GM18907 (cell line): ENCODE measurements at regions not wholly inside any gene's neighbourhood (a gene's known extent, or its start where the extent isn't known, plus 50 kb on each side); places are given as distances from the start of the nearest gene placed in this dataset.
A peak's percentile ranks its signal among the peaks of the same experiment; 100 is the strongest.

Source experiments
- ATAC-seq: cut with Tn5 transposase; IDR thresholded peaks from one replicate; pipeline ENCODE4 v1.9.1; 2021; ENCODE audit warnings: mild to moderate bottlenecking, moderate library complexity; ENCODE audit not compliant: unreplicated experiment

GRCh38 chr1:42096554-42096953 is 56.7 kb upstream of the GUCA2B start:
- ATAC-seq, result no peak

DNA sequence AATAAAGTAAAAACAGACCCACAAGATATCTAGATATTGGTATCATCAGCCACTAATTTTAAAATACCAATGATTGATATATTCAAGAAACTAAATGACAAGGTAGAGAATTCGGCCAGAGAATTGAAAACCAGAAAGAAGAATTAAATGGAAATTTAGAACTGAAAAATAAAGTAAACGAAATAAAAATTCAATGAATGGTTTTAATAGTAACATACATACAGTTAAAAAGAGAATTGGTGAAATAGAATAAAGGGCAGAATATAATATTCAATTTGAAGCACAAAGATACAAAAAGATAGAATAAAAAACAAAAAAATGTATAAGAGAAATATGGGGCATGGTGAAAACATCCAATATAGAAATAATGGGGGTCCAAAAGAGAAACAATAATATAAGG is 64.0 kb upstream of the GUCA2B start:
- ATAC-seq, result no peak

GRCh38 chr1:42086146-42086545 is 67.1 kb upstream of the GUCA2B start:
- ATAC-seq, result no peak

DNA sequence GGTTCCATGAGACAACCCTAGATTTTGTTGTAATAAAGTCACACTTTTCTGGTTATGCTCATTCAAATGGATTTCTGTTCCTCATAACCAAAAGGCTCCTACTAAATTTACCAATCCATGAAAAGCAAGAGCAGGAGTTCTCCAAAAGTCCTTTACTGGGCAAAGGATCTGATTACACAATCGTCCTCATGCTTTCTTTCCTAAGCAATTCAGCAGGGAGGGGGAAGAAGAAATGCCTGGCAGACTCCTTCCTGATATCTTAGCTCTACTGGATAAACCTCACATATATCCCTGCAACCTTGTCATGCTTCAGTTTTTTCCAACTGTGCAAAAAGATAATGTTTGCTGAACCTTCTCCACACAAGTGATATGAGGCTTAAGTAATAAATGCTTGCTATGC is 67.6 kb upstream of the GUCA2B start:
- ATAC-seq, result no peak

GRCh38 chr1:42081475-42081874 is 71.7 kb upstream of the GUCA2B start:
- ATAC-seq, result no peak

GRCh38 chr1:42075179-42075578 is 78.0 kb upstream of the GUCA2B start:
- no peak for ATAC-seq

DNA sequence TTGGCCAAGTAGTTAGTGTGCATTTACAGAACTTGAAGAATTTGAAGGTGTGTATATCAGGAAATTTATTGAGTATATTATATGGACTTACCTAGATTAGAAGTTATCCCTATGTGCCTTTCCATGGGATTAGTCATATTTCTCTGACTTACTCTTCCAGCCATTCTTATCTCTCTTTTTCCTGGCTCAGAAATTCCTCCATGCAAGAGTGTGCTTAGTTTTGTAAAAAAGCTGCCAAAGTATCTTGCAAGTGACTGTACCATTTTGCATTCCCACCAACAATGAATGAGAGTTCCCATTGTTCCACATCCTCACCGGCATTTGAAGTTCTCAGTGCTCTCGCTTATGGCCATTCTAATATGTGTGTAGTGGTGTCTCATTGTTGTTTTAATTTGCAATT is 82.2 kb upstream of the GUCA2B start:
- ATAC-seq, result no peak

DNA sequence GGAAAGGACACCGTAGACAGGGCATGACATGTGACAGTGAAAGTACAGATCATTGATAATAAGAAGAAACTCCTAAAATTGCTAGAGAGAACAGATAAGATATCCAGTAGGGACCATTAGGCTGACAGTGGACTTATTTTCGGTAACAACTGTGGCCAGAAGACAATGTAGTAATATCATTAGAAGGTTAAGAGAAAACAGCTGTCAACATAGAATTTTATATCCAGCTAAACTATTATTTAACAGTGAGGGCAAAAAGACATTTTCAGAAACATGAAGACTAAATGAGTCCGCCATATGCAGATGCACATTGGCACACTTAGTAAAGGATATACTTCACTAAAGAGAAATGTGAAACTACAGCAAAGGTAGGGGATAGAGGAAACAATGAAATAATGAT is 95.4 kb upstream of the GUCA2B start:
- no peak for ATAC-seq

GRCh38 chr1:42056460-42056859 is 96.8 kb upstream of the GUCA2B start:
- no peak for ATAC-seq

DNA sequence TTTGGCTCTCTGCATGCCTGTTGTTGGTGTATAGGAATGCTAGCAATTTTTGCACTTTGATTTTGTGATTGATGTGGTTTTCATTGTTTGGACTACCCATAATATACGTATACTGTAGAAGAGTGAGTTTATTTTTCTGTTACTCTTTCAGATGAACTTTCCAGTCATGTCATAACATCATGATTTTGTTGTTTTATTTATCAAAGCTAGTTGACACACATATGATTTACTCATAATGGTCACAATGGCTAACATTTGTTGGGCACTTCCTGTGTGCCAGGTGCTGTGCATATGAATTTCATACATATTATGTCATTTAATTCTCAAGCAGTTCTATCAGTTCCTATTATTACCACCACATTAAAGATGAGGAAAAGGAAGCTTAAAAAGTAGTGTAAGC is 98.1 kb upstream of the GUCA2B start:
- ATAC-seq, result no peak

DNA sequence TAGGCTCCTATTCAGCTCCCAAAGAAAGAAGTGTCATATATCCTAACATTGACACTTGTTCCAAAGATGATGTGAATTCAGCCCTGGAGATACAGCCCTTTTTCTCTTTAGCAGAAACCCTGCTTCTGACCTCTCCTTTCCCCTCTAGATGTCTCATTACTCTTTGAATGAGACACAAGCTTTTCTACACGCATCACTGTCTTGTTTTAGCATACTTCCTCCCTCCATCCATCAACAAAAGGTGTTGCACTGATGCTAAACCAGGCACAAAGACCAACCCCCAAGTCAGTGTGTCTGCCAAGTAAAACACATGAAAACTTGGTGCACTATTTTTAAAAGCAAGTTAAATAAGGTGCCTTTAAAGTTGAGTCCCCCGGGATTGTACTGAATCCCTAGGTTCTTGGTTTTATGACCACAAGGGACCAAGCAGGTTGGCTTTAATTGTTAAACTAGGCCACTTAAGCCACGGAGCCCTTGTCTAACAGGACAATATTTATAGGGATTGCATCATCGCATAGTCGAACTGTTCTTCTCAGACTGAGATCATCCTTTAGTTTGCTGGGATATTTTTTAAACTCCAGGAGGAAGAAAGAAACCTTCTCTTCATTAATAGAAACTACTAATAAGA is 101.0 kb upstream of the GUCA2B start:
- ATAC-seq, result no peak

DNA sequence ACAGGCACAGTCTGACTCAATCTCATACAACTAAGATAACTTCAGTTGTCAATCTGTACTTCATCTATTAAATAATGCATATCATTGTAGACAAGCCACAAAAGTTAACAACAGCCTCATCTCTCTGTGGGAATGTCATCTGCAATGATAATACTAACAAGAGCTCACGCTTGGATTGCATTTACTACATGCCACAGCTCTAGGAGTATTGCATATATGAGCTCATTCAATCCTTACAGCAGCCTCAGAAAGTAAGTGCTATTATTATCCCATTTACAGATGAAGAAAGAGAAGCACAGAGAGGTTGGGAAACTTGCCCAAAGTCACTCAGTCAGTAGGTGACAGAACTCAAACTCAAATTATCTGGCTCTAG is 105.7 kb upstream of the GUCA2B start:
- ATAC-seq, result no peak

DNA sequence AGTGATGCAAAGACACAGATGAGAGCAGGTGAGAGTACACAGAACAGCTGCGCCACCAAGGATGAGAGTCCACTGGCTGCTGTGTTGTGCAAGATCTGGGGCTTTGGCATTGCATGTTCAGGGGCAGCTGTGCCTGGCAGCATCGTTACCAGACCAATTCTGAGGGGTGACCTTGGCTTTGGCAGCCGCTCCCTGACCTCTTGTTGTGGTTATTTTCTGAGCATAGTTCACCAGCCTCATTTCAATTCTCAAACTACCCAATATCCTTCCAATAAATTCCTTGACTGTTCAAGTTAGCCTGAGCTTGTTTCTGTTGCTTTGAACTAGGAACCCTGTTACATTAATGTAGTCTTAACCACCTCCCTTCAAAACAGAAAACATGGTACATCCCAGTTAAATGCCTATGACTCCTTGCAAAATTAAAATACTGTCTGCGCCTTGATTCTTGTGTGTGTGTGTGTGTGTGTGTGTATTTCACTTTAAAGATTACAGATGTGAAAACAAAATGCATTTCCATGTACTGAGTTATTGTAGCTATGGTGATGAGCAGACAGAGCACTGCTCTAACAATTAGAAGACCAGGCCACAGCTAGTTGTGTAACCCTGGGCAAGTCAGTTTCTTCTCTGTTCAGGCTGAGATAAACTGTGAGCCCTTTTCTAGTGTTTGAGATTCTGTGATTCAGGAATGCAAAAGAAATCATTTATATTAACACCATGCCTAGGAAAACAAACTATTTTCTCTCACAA is 106.3 kb upstream of the GUCA2B start:
- no peak for ATAC-seq

DNA sequence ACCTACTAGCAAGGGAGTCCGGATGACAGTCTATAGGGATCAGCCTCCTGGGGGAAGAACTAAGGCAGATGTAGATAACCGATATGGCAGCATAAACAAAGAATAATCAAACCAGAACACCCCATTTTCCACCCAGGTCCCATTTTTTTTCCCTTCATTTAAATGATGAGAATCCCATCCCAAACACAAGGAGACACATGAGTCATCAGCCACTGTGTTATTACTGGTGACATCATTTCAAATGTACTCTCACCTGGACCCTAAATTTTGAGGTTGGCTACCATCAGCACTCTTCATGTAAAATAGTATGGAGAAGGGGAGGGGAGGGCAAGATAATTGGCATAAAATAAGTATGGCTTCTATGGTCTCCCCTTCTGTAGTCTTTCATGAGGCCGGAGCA is 108.9 kb upstream of the GUCA2B start:
- no peak for ATAC-seq

GRCh38 chr1:42043811-42044210 is 109.4 kb upstream of the GUCA2B start:
- ATAC-seq, result no peak

GRCh38 chr1:42043182-42043581 is 110.0 kb upstream of the GUCA2B start:
- no peak for ATAC-seq

DNA sequence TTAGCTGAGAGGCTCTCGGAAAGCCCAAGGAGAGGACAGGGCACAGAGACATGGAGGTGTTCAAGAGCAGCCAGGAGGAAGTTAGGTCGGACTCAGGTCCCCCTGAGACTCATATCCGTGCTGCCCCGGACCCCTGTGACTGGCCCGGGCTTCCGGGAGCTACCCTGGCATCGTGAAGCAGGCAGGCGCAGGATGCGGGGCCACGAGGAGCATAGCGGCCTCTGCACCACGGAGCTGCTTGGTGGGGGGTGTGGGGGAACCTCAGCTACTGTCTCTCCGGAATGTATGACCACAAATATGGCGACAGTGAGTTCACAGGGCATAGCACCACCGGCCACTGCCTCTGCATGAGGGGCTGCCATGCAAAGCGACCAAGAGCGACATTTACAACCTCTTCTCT is 112.2 kb upstream of the GUCA2B start:
- no peak for ATAC-seq

- no peak for ATAC-seq
These were observed 113.1 kb upstream of the GUCA2B start for GRCh38 chr1:42040159-42040558.

DNA sequence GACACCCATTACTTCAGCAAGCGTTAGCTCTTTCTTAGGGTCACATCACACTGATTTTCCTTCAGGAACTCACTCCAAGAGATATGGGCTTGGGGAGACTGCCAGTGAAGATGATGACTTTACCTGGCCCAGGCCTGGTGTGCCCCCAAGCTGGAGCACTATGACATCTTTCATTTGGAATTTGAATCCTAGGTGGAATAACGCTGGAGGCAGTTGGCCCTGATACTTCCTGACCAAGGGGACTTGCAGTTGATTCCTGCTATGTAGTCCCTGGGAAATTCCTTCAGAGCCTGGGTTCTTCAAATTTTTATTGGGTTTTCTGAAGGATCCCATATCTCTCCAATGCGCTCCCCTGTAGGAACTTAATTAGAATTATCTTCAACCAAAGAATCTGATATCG is 114.9 kb upstream of the GUCA2B start:
- no peak for ATAC-seq

DNA sequence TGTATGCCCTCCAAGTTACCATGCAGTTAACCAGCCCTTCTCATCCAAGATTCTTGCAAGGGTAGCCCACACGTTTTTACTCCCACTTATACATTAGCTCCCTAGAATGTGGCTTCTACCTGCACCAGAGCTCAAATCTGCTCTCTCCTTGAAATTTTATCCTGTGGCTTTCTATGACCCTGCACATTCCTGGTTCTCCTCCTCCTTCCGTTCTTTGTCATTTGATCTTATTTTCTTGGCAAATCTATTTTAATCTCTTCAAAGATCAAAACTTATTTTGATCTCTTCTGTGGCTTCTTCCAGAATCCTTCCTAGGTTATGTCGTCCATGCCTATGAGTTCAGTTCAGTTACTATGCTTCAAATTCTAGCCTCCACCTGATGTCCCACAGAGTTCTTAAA is 115.6 kb upstream of the GUCA2B start:
- no peak for ATAC-seq

GRCh38 chr1:42037161-42037560 is 116.0 kb upstream of the GUCA2B start:
- ATAC-seq, result no peak

- ATAC-seq, result peak; percentile 91
These were observed 117.2 kb upstream of the GUCA2B start for GRCh38 chr1:42035830-42036604.
